HG03558 (cell line): ENCODE measurements at regions not wholly inside any gene's neighbourhood (a gene's known extent, or its start where the extent isn't known, plus 50 kb on each side); places are given as distances from the start of the nearest gene placed in this dataset.

Experiments
- ATAC-seq: cut with Tn5 transposase; IDR thresholded peaks from one replicate; pipeline ENCODE4 v1.9.1; 2021; ENCODE audit warnings: moderate number of reproducible peaks; ENCODE audit not compliant: unreplicated experiment; ENCODE audit errors: extremely low read depth

- ATAC-seq = no peak
These were observed 179.9 kb downstream of the IRS2 start for GRCh38 chr13:109606520-109606919.

GRCh38 chr13:109605846-109606245 lies 180.5 kb downstream of the IRS2 start:
- no peak for ATAC-seq

- no peak for ATAC-seq
These were observed 181.5 kb downstream of the IRS2 start for GRCh38 chr13:109604894-109605293.

- ATAC-seq = no peak
These were observed 184.0 kb downstream of the IRS2 start for GRCh38 chr13:109602356-109602755.

- ATAC-seq = no peak
These were observed 186.3 kb downstream of the IRS2 start for GRCh38 chr13:109599901-109600657.

GRCh38 chr13:109595471-109595870 lies 190.9 kb downstream of the IRS2 start:
- no peak for ATAC-seq

- no peak for ATAC-seq
These were observed 193.2 kb downstream of the IRS2 start for GRCh38 chr13:109593230-109593629.

GRCh38 chr13:109592770-109593169 lies 193.6 kb downstream of the IRS2 start:
- ATAC-seq = no peak

GRCh38 chr13:109587689-109588088 lies 198.7 kb downstream of the IRS2 start:
- ATAC-seq = no peak

GRCh38 chr13:109586509-109587346 lies 199.7 kb downstream of the IRS2 start:
- ATAC-seq = no peak

- ATAC-seq = no peak
These were observed 201.5 kb downstream of the IRS2 start for GRCh38 chr13:109584844-109585361.

GRCh38 chr13:109577191-109577700 lies 209.1 kb downstream of the IRS2 start:
- ATAC-seq = no peak

- ATAC-seq = no peak
These were observed 210.0 kb downstream of the IRS2 start for GRCh38 chr13:109576331-109576813.

- ATAC-seq = no peak
These were observed 210.6 kb downstream of the IRS2 start for GRCh38 chr13:109575821-109576220.

- ATAC-seq = no peak
These were observed 214.0 kb downstream of the IRS2 start for GRCh38 chr13:109572389-109572788.

- peak; percentile 89 for ATAC-seq
These were observed 216.2 kb downstream of the IRS2 start for GRCh38 chr13:109569958-109570711.

- no peak for ATAC-seq
These were observed 218.0 kb downstream of the IRS2 start for GRCh38 chr13:109568339-109568818.

GRCh38 chr13:109567315-109567714 lies 219.1 kb downstream of the IRS2 start:
- ATAC-seq = no peak

- ATAC-seq = no peak
These were observed 220.5 kb downstream of the IRS2 start for GRCh38 chr13:109565877-109566276.

GRCh38 chr13:109548374-109548773 lies 238.0 kb downstream of the IRS2 start:
- ATAC-seq = no peak
